SK-N-SH treated with all-trans-retinoic acid at 6 μM for 48 hours (cell line): ENCODE measurements at regions not wholly inside any gene's neighbourhood (a gene's known extent, or its start where the extent isn't known, plus 50 kb on each side); places are given as distances from the start of the nearest gene placed in this dataset.

Experiments used
- ATAC-seq: fragments of 200-7000 bp; cut with Tn5 transposase; 3 replicates; pipeline ENCODE4 v1.9.1; 2020; ENCODE audit warnings: mild to moderate bottlenecking, moderate library complexity
- ARNTL ChIP-seq: fragments of 450-650 bp; formaldehyde crosslinking; IDR thresholded peaks from 2 replicates; pipeline ENCODE4 v1.5.0; 2020; ENCODE audit warnings: low read depth, mild to moderate bottlenecking, moderate library complexity, borderline replicate concordance
- BACH2 ChIP-seq: fragments of 250-450 bp; sonication (Bioruptor Pico); IDR thresholded peaks from 2 replicates; pipeline ENCODE4 v1.9.0; 2021; ENCODE audit warnings: mild to moderate bottlenecking, borderline replicate concordance
- CSDC2 ChIP-seq: fragments of 250-450 bp; sonication (Bioruptor Pico); IDR thresholded peaks from 2 replicates; pipeline ENCODE4 v1.5.0; 2020; ENCODE audit warnings: mild to moderate bottlenecking, moderate library complexity
- ESRRG ChIP-seq: fragments of 250-450 bp; sonication (Bioruptor Pico); IDR thresholded peaks from 2 replicates; pipeline ENCODE4 v1.6.1; 2021; ENCODE audit warnings: mild to moderate bottlenecking
- GLIS3 ChIP-seq: fragments of 250-450 bp; sonication (Bioruptor Pico); IDR thresholded peaks from 2 replicates; pipeline ENCODE4 v1.5.0; 2020; ENCODE audit warnings: mild to moderate bottlenecking, moderate library complexity
- OSR1 ChIP-seq: fragments of 250-450 bp; sonication (Bioruptor Pico); IDR thresholded peaks from 2 replicates; pipeline ENCODE4 v1.8.0; 2022; ENCODE audit warnings: moderate library complexity, mild to moderate bottlenecking, inconsistent platforms
- PPARA ChIP-seq: fragments of 250-450 bp; sonication (Bioruptor Pico); IDR thresholded peaks from 2 replicates; pipeline ENCODE4 v1.5.0; 2020; ENCODE audit warnings: mild to moderate bottlenecking, borderline replicate concordance
- RARB ChIP-seq: fragments of 250-450 bp; sonication (Bioruptor Pico); IDR thresholded peaks from 2 replicates; pipeline ENCODE4 v1.8.0; 2021; ENCODE audit warnings: mild to moderate bottlenecking, moderate library complexity
- SNAI2 ChIP-seq: fragments of 250-450 bp; sonication (Bioruptor Pico); IDR thresholded peaks from 2 replicates; pipeline ENCODE4 v1.5.0; 2020; ENCODE audit warnings: mild to moderate bottlenecking, moderate library complexity
- TOX ChIP-seq: fragments of 250-450 bp; sonication (Bioruptor Pico); IDR thresholded peaks from 2 replicates; pipeline ENCODE4 v1.8.0; 2021; ENCODE audit warnings: mild to moderate bottlenecking, moderate library complexity, borderline replicate concordance
- ZC3H10 ChIP-seq: fragments of 250-450 bp; sonication (Bioruptor Pico); IDR thresholded peaks from 2 replicates; pipeline ENCODE4 v1.5.1; 2021; ENCODE audit warnings: mild to moderate bottlenecking, moderate library complexity
- ZFP3 ChIP-seq: fragments of 250-450 bp; sonication (Bioruptor Pico); IDR thresholded peaks from 2 replicates; pipeline ENCODE4 v1.5.0; 2020; ENCODE audit warnings: mild to moderate bottlenecking, moderate library complexity
- ZFP30 ChIP-seq: fragments of 450-650 bp; formaldehyde crosslinking; IDR thresholded peaks from 2 replicates; pipeline ENCODE4 v1.5.0; 2022; ENCODE audit warnings: mild to moderate bottlenecking, moderate library complexity
- ZNF565 ChIP-seq: fragments of 450-650 bp; formaldehyde crosslinking; conservative IDR thresholded peaks from 2 replicates; pipeline ENCODE4 v1.5.0; 2020; ENCODE audit warnings: low read depth, mild to moderate bottlenecking, moderate library complexity
- ZNF70 ChIP-seq: fragments of 450-650 bp; formaldehyde crosslinking; IDR thresholded peaks from 2 replicates; pipeline ENCODE4 v1.5.0; 2020; ENCODE audit warnings: mild to moderate bottlenecking, moderate library complexity
- ZNF8 ChIP-seq: fragments of 450-650 bp; formaldehyde crosslinking; IDR thresholded peaks from 2 replicates; pipeline ENCODE4 v1.5.0; 2020; ENCODE audit warnings: mild to moderate bottlenecking, moderate library complexity
- TF ChIP-seq, protein P1 (sequence below): fragments of 250-450 bp; sonication (Bioruptor Pico); IDR thresholded peaks from 2 replicates; pipeline ENCODE4 v1.5.1; 2020; ENCODE audit warnings: low read depth, mild to moderate bottlenecking, moderate library complexity
- TF ChIP-seq, protein P2 (sequence below): fragments of 250-450 bp; sonication (Bioruptor Pico); IDR thresholded peaks from 2 replicates; pipeline ENCODE4 v1.8.0; 2021; ENCODE audit warnings: low read depth, mild to moderate bottlenecking, moderate library complexity, borderline replicate concordance
- TF ChIP-seq, protein P3 (sequence below): fragments of 250-450 bp; sonication (Bioruptor Pico); IDR thresholded peaks from 2 replicates; pipeline ENCODE4 v1.5.0; 2020; ENCODE audit warnings: mild to moderate bottlenecking, moderate library complexity
- TF ChIP-seq, protein P4 (sequence below): fragments of 250-450 bp; sonication (Bioruptor Pico); IDR thresholded peaks from 2 replicates; pipeline ENCODE4 v1.5.1; 2021; ENCODE audit warnings: mild to moderate bottlenecking, moderate library complexity

DNA sequence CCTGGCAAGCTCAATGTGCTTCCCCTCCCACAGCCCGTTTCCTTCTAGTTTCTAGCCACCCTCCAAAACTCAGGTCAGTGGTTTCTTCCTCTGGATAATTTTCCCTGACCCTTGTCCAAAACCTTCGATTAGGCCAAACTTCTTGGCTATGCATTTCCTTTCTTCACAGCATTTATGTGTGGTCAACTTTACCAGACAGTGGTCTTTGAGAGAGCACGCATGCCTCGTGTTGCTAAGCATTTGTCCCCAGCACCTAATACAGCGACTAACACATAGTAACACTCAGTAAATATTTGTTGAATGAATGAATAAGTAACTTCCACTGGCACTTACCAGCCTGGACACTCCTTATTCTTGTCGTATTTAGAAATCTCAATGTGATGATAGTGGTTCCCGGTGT is 610.7 kb downstream of the PLPP3 start:
- no peak for ATAC-seq

DNA sequence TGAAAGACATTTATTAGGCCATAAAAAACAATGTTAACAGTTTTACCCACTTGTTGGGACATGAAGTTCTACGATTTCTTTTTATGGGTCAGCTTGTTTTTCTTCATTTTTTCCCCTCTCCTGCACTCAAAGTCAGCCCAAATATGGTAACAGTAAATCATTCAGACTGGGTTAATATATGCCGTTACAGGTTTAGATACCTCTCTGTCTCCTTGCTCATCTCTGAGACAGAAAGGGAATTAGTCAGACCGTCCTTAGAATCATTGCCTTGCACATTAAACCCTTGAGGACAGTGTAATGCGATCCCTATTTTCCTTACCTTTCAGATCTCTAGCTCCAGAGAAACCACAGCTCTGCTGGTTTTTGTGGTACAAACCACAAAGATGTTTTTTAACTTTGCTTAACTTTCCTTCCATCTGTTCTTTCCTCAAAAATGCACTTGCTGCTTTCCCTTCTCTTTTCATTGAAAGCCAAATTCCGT is 613.3 kb downstream of the PLPP3 start:
- peak; percentile 92 for ATAC-seq
- peak; percentile 32; the same call in 1 of the 2 replicates for TF ChIP-seq TOX (CRISPR knock-in tag)
- TF ChIP-seq ARNTL: no peak
- TF ChIP-seq PPARA: no peak
- TF ChIP-seq, protein P1, sequence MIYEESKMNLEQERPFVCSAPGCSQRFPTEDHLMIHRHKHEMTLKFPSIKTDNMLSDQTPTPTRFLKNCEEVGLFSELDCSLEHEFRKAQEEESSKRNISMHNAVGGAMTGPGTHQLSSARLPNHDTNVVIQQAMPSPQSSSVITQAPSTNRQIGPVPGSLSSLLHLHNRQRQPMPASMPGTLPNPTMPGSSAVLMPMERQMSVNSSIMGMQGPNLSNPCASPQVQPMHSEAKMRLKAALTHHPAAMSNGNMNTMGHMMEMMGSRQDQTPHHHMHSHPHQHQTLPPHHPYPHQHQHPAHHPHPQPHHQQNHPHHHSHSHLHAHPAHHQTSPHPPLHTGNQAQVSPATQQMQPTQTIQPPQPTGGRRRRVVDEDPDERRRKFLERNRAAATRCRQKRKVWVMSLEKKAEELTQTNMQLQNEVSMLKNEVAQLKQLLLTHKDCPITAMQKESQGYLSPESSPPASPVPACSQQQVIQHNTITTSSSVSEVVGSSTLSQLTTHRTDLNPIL (CRISPR knock-in tag): no peak

More for the DNA sequence above, 610.7 kb downstream of the PLPP3 start:
- no peak for TF ChIP-seq ESRRG (CRISPR knock-in tag)

DNA sequence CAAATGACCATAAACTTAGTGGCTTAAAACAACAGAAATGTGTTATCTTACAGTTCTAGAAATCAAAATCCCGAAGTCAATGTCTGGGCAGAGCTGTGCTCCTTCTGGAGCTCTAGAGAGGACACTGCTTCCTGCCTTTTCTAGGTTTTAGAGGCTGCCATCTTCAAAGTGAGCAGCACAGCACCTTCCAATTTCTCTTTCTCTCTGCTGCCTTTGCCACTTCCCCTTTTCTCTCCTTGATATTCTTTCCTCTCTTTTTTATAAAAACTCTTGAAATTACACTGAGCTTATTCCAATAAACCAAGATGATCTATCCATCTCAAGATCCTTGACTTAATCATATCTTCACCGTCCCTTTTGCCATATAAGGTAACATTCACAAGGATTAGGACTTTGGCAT is 616.9 kb downstream of the PLPP3 start:
- no peak for ATAC-seq
- TF ChIP-seq ZC3H10 (CRISPR knock-in tag) (no peak), ESRRG (CRISPR knock-in tag) (no peak), CSDC2 (CRISPR knock-in tag) (no peak), ZNF70 (CRISPR knock-in tag) (no peak), ZNF565 (CRISPR knock-in tag) (no peak), OSR1 (no peak), SNAI2 (CRISPR knock-in tag) (no peak), BACH2 (no peak), ZNF8 (CRISPR knock-in tag) (no peak), TOX (CRISPR knock-in tag) (no peak), ZFP30 (no peak), GLIS3 (CRISPR knock-in tag) (no peak), RARB (CRISPR knock-in tag) (no peak)
- TF ChIP-seq, protein P2, sequence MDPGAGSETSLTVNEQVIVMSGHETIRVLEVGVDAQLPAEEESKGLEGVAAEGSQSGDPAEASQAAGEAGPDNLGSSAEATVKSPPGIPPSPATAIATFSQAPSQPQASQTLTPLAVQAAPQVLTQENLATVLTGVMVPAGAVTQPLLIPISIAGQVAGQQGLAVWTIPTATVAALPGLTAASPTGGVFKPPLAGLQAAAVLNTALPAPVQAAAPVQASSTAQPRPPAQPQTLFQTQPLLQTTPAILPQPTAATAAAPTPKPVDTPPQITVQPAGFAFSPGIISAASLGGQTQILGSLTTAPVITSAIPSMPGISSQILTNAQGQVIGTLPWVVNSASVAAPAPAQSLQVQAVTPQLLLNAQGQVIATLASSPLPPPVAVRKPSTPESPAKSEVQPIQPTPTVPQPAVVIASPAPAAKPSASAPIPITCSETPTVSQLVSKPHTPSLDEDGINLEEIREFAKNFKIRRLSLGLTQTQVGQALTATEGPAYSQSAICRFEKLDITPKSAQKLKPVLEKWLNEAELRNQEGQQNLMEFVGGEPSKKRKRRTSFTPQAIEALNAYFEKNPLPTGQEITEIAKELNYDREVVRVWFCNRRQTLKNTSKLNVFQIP (CRISPR knock-in tag): no peak
- TF ChIP-seq, protein P3, sequence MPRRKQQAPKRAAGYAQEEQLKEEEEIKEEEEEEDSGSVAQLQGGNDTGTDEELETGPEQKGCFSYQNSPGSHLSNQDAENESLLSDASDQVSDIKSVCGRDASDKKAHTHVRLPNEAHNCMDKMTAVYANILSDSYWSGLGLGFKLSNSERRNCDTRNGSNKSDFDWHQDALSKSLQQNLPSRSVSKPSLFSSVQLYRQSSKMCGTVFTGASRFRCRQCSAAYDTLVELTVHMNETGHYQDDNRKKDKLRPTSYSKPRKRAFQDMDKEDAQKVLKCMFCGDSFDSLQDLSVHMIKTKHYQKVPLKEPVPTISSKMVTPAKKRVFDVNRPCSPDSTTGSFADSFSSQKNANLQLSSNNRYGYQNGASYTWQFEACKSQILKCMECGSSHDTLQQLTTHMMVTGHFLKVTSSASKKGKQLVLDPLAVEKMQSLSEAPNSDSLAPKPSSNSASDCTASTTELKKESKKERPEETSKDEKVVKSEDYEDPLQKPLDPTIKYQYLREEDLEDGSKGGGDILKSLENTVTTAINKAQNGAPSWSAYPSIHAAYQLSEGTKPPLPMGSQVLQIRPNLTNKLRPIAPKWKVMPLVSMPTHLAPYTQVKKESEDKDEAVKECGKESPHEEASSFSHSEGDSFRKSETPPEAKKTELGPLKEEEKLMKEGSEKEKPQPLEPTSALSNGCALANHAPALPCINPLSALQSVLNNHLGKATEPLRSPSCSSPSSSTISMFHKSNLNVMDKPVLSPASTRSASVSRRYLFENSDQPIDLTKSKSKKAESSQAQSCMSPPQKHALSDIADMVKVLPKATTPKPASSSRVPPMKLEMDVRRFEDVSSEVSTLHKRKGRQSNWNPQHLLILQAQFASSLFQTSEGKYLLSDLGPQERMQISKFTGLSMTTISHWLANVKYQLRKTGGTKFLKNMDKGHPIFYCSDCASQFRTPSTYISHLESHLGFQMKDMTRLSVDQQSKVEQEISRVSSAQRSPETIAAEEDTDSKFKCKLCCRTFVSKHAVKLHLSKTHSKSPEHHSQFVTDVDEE (CRISPR knock-in tag): no peak
- TF ChIP-seq, protein P4, sequence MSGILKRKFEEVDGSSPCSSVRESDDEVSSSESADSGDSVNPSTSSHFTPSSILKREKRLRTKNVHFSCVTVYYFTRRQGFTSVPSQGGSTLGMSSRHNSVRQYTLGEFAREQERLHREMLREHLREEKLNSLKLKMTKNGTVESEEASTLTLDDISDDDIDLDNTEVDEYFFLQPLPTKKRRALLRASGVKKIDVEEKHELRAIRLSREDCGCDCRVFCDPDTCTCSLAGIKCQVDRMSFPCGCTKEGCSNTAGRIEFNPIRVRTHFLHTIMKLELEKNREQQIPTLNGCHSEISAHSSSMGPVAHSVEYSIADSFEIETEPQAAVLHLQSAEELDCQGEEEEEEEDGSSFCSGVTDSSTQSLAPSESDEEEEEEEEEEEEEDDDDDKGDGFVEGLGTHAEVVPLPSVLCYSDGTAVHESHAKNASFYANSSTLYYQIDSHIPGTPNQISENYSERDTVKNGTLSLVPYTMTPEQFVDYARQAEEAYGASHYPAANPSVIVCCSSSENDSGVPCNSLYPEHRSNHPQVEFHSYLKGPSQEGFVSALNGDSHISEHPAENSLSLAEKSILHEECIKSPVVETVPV (CRISPR knock-in tag): no peak

DNA sequence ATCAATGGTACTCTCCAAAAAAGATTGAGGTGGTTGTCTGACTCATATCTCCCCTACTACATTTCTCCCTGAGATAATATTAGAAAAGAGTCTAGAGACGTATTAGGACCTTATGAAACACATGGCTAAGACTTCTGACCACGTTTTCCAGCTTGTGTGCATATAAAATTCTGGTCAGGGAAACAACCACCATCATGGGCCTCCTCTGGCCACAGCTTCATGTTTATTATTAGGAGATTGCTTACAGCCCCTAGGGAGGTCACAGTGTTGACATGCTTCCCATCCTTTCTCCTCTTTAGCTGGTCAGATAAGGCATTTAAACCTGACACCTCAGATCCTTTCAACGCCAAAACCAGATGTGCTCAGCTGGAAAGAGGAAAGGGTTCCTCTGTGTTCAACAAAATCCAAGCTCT is 620.2 kb downstream of the PLPP3 start:
- ATAC-seq: no peak
- no peak for TF ChIP-seq ESRRG (CRISPR knock-in tag)
- TF ChIP-seq OSR1: no peak
- TF ChIP-seq BACH2: no peak
- no peak for TF ChIP-seq RARB (CRISPR knock-in tag)
- TF ChIP-seq, protein P4 (CRISPR knock-in tag): no peak
- TF ChIP-seq ZFP30: no peak
- TF ChIP-seq, protein P2 (CRISPR knock-in tag): no peak
- no peak for TF ChIP-seq ZFP3
- no peak for TF ChIP-seq SNAI2 (CRISPR knock-in tag)
- TF ChIP-seq PPARA: no peak
- no peak for TF ChIP-seq ZNF8 (CRISPR knock-in tag)
- TF ChIP-seq CSDC2 (CRISPR knock-in tag): no peak
- TF ChIP-seq, protein P3 (CRISPR knock-in tag): no peak
